H1 (cell line): ENCODE measurements at regions not wholly inside any gene's neighbourhood (a gene's known extent, or its start where the extent isn't known, plus 50 kb on each side); places are given as distances from the start of the nearest gene placed in this dataset.
A peak's percentile ranks its signal among the peaks of the same experiment; 100 is the strongest.

ENCODE experiments used
- CTCF ChIA-PET: fragments of 300-600 bp; sonication (Branson Sonifier 250); formaldehyde crosslinking; loops from one replicate; lab custom pipeline; 2021; ENCODE audit not compliant: partially characterized antibody; lab: Charles Lee
- POLR2A ChIA-PET: fragments of 300-600 bp; sonication (Branson Sonifier 250); formaldehyde crosslinking; loops from one replicate; lab custom pipeline; 2021; ENCODE audit warnings: inconsistent platforms; ENCODE audit not compliant: partially characterized antibody; lab: Charles Lee
- DNase-seq, 2 experiments: peaks; one replicate each; pipeline versions ENCODE4 v3.0.0 to v3.0.0-alpha.2; 2010 to 2022; ENCODE audit warnings: low spot score in 2 of 2, low read depth in 1 of 2, mixed read lengths in 1 of 2
- FAIRE-seq: peaks from 2 replicates; lab custom pipeline; 2011; peaks lifted over from hg19 to GRCh38; lab: Jason Lieb, UNC
- H2AFZ ChIP-seq: 2 replicates; pipeline ENCODE4 v1.8.1; 2012; ENCODE audit warnings: low read length, inconsistent platforms
- H2AK5ac ChIP-seq: 2 replicates; pipeline ENCODE4 v1.6.1; 2013; ENCODE audit warnings: low read depth, low read length
- H2BK120ac ChIP-seq: replicated peaks from 2 replicates; pipeline ENCODE3; 2013; ENCODE audit warnings: low read depth, low read length, inconsistent platforms
- H2BK12ac ChIP-seq: 2 replicates; pipeline ENCODE4 v1.6.1; 2013; ENCODE audit warnings: low read depth, low read length
- H2BK15ac ChIP-seq: 2 replicates; pipeline ENCODE4 v1.6.1; 2013; ENCODE audit warnings: low read length
- H2BK20ac ChIP-seq: 2 replicates; pipeline ENCODE4 v1.6.1; 2013; ENCODE audit warnings: low read length
- H2BK5ac ChIP-seq: 2 replicates; pipeline ENCODE4 v1.6.1; 2013; ENCODE audit warnings: low read depth, low read length
- H3K14ac ChIP-seq: 2 replicates; pipeline ENCODE4 v1.6.1; 2013; ENCODE audit warnings: inconsistent platforms; ENCODE audit not compliant: insufficient read length
- H3K18ac ChIP-seq: 2 replicates; pipeline ENCODE4 v1.6.1; 2013; ENCODE audit warnings: low read length; ENCODE audit errors: extremely low read depth
- H3K23ac ChIP-seq: 2 replicates; pipeline ENCODE4 v1.6.1; 2013; ENCODE audit warnings: inconsistent platforms; ENCODE audit not compliant: insufficient read length
- H3K23me2 ChIP-seq: 2 replicates; pipeline ENCODE4 v1.6.1; 2013; ENCODE audit warnings: low read depth, low read length
- H3K27ac ChIP-seq: 2 replicates; pipeline ENCODE4 v1.6.1; 2011; ENCODE audit warnings: low read depth, low read length, inconsistent platforms
- H3K27me3 ChIP-seq, 4 experiments: replicated peaks in 1 of 4; 1 replicate in 1 of 4; 2 replicates in 3 of 4; pipeline versions ENCODE4 v1.6.1 to v1.8.1; 2011 to 2013; ENCODE audit warnings: low read length in 3 of 4, mild to moderate bottlenecking in 3 of 4, inconsistent platforms in 2 of 4, mixed read lengths in 2 of 4, moderate library complexity in 1 of 4; ENCODE audit not compliant: control insufficient read depth in 3 of 4, insufficient read depth in 3 of 4; ENCODE audit errors: extremely low read depth in 1 of 4
- H3K36me3 ChIP-seq, 4 experiments: 2 replicates each; pipeline versions ENCODE4 v1.6.1 to v1.8.1; 2011 to 2013; ENCODE audit warnings: mild to moderate bottlenecking in 4 of 4, low read length in 3 of 4, moderate library complexity in 2 of 4, control low read depth in 1 of 4, inconsistent platforms in 1 of 4; ENCODE audit not compliant: insufficient read depth in 4 of 4, control insufficient read depth in 2 of 4
- H3K4ac ChIP-seq: replicated peaks from 2 replicates; pipeline ENCODE3; 2013; ENCODE audit warnings: low read length, low read depth, mixed read lengths, inconsistent platforms; ENCODE audit not compliant: insufficient read length
- H3K4me1 ChIP-seq, 4 experiments: replicated peaks in 1 of 4; 1 replicate in 1 of 4; 2 replicates in 3 of 4; pipeline versions ENCODE4 v1.6.1 to v1.8.1; 2011 to 2013; ENCODE audit warnings: low read length in 3 of 4, inconsistent platforms in 2 of 4, mixed read lengths in 1 of 4; ENCODE audit not compliant: insufficient read depth in 4 of 4, control insufficient read depth in 3 of 4
- H3K4me2 ChIP-seq, 2 experiments: 2 replicates each; pipeline versions ENCODE4 v1.6.1 to v1.8.1; 2011 to 2013; ENCODE audit warnings: low read depth in 2 of 2, low read length in 2 of 2, control low read depth in 1 of 2, inconsistent platforms in 1 of 2, mild to moderate bottlenecking in 1 of 2; ENCODE audit not compliant: insufficient read depth in 1 of 2
- H3K4me3 ChIP-seq, 4 experiments: fragments of 200-600, 300-600 bp in 1 of 4; sonication (generic), shearing (Covaris generic), sonication (Bioruptor Twin) in 1 of 4; 2 replicates each; pipeline versions ENCODE4 v1.5.1 to v1.8.1; 2011 to 2016; ENCODE audit warnings: low read length in 4 of 4, low read depth in 3 of 4, control low read depth in 2 of 4, inconsistent platforms in 2 of 4, mild to moderate bottlenecking in 2 of 4, mixed read lengths in 1 of 4, moderate library complexity in 1 of 4; ENCODE audit not compliant: insufficient read depth in 2 of 4; ENCODE audit errors: extremely low read depth in 1 of 4
- H3K56ac ChIP-seq: replicated peaks from 2 replicates; pipeline ENCODE3; 2013; ENCODE audit warnings: low read depth, mild to moderate bottlenecking, mixed read lengths, low read length, inconsistent platforms; ENCODE audit not compliant: insufficient read length
- H3K79me1 ChIP-seq: 2 replicates; pipeline ENCODE4 v1.6.1; 2013; ENCODE audit warnings: low read depth, low read length, control low read depth
- H3K79me2 ChIP-seq, 2 experiments: 2 replicates each; pipeline versions ENCODE4 v1.6.1 to v1.8.1; 2012 to 2013; ENCODE audit warnings: low read length in 2 of 2, mild to moderate bottlenecking in 2 of 2, inconsistent platforms in 1 of 2; ENCODE audit not compliant: insufficient read depth in 2 of 2, control insufficient read depth in 1 of 2
- H3K9ac ChIP-seq, 4 experiments: replicated peaks in 1 of 4; 1 replicate in 1 of 4; 2 replicates in 3 of 4; pipeline versions ENCODE4 v1.6.1 to v1.8.1; 2011 to 2013; ENCODE audit warnings: low read depth in 3 of 4, low read length in 3 of 4, control low read depth in 2 of 4, mild to moderate bottlenecking in 2 of 4, moderate library complexity in 2 of 4, inconsistent platforms in 1 of 4; ENCODE audit errors: extremely low read depth in 1 of 4
- H3K9me3 ChIP-seq, 2 experiments: 2 replicates each; pipeline versions ENCODE4 v1.6.1 to v1.8.1; 2012 to 2013; ENCODE audit warnings: mild to moderate bottlenecking in 2 of 2, moderate library complexity in 2 of 2, control low read depth in 1 of 2, inconsistent platforms in 1 of 2, low read depth in 1 of 2, low read length in 1 of 2, mixed read lengths in 1 of 2; ENCODE audit not compliant: insufficient read depth in 2 of 2
- H4K20me1 ChIP-seq, 2 experiments: replicated peaks in 1 of 2; 2 replicates each; pipeline versions ENCODE3 to v1.8.1; 2011 to 2013; ENCODE audit warnings: inconsistent platforms in 2 of 2, low read length in 2 of 2, mild to moderate bottlenecking in 1 of 2; ENCODE audit not compliant: insufficient read depth in 2 of 2, control insufficient read depth in 1 of 2
- H4K5ac ChIP-seq: 2 replicates; pipeline ENCODE4 v1.6.1; 2013; ENCODE audit warnings: low read length, low read depth, mixed read lengths, inconsistent platforms; ENCODE audit not compliant: insufficient read length
- H4K8ac ChIP-seq: 2 replicates; pipeline ENCODE4 v1.8.0; 2013; ENCODE audit warnings: mild to moderate bottlenecking, moderate library complexity, low read length, inconsistent platforms; ENCODE audit not compliant: insufficient read depth; ENCODE audit errors: extremely low read depth
- H4K91ac ChIP-seq: replicated peaks from 2 replicates; pipeline ENCODE3; 2013; ENCODE audit warnings: low read length, mixed read lengths, inconsistent platforms; ENCODE audit not compliant: insufficient read length
- CHD1 ChIP-seq: IDR thresholded peaks from 2 replicates; pipeline ENCODE4 v1.6.1; 2012; ENCODE audit warnings: low read depth, low read length, improper control_type of control experiment
- CTBP2 ChIP-seq: IDR thresholded peaks from 2 replicates; pipeline ENCODE4 v1.7.0; 2011; ENCODE audit warnings: borderline replicate concordance, mild to moderate bottlenecking, moderate library complexity, mixed read lengths, low read length; ENCODE audit not compliant: insufficient read depth, insufficient read length
- CTCF ChIP-seq, 3 experiments: IDR thresholded peaks; 1 replicate in 2 of 3; 2 replicates in 1 of 3; pipeline versions ENCODE4 v1.5.1 to v1.6.1; 2011; ENCODE audit warnings: low read length in 3 of 3, mild to moderate bottlenecking in 3 of 3, inconsistent platforms in 2 of 3, low read depth in 1 of 3, moderate library complexity in 1 of 3; ENCODE audit not compliant: insufficient read depth in 1 of 3; ENCODE audit errors: control extremely low read depth in 1 of 3
- GTF2F1 ChIP-seq: IDR thresholded peaks from 2 replicates; pipeline ENCODE4 v1.6.1; 2012; ENCODE audit warnings: low read depth, low read length, improper control_type of control experiment, borderline replicate concordance
- MAFK ChIP-seq: IDR thresholded peaks from 2 replicates; pipeline ENCODE4 v1.6.1; 2012; ENCODE audit warnings: low read depth, mild to moderate bottlenecking, improper control_type of control experiment, low read length
- POLR2AphosphoS5 ChIP-seq: IDR thresholded peaks from 2 replicates; pipeline ENCODE4 v1.6.1; 2011; ENCODE audit warnings: low read depth, low read length
- RAD21 ChIP-seq, 2 experiments: IDR thresholded peaks in 1 of 2; conservative IDR thresholded peaks in 1 of 2; 2 replicates each; pipeline ENCODE4 v1.6.1; 2011; ENCODE audit warnings: low read depth in 2 of 2, low read length in 2 of 2, improper control_type of control experiment in 1 of 2, inconsistent platforms in 1 of 2, mild to moderate bottlenecking in 1 of 2, moderate library complexity in 1 of 2
- WGBS, 2 experiments: shearing (Covaris generic) in 1 of 2; methylation state at CpG; one replicate each; pipeline versions ENCODE4 v1.1.6 to v1.1.7; 2013 to 2015; ENCODE audit warnings: low lambda C conversion rate in 2 of 2, mixed read lengths in 2 of 2, inconsistent platforms in 1 of 2, low coverage in 1 of 2, missing lambda C conversion rate in 1 of 2; ENCODE audit not compliant: insufficient replicate concordance in 2 of 2, insufficient coverage in 1 of 2, insufficient read length in 1 of 2; ENCODE audit errors: extremely low coverage in 1 of 2, missing lambda C conversion rate in 1 of 2; 5-methylcytosine and 5-hydroxymethylcytosine counted together
- TF ChIP-seq, protein P1 (sequence below): IDR thresholded peaks from 2 replicates; pipeline ENCODE4 v1.6.1; 2011; ENCODE audit warnings: low read depth, mild to moderate bottlenecking, low read length; ENCODE audit not compliant: insufficient read depth

DNA sequence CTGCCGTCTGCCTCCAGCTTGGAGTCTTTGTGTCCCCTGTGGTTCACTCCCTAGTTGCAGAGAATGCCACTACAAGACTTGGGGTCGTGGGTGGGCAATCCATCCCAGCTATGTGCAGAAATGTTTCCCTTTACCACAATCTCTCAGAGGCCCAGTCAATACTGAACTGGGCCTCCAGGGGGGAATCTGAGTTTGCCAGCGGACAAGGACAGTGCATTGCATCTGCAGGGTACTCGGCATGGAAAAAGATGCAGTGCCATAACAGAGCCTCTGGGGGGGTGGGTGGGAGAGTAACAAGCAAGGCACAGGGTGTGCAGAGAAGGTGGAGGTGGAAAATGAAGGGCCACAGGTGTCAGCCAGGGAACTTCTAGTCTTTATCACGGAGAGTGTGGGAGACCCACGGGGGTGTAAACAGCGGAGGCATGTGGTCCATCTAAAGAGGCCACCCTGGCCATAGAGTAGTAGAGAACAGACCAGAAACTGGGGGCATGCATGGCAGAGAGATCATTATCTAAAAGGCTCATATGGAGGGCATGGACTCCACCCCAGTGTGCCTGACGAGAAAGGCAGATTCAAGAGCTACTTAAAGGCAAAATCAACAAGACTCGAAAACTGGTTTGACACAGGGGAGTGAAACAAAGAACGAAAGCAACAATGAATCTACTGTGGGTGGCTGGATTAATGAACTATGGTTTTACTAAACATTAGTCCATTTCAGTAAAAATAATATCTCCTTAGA, 182.4 kb downstream of the ANXA2 start:
- Histone ChIP-seq H3K4ac (no peak overlapping the region), H3K9ac (no peak overlapping the region), H3K9me3 (no peaks in the 10 kb centered on the region), H3K27ac (no peak overlapping the region), H4K20me1 (no peaks in the 10 kb centered on the region), H3K23me2 (peaks cover 2% of the 10 kb centered on the region; the same call in 1 of the 2 replicates), H2BK5ac (no peak overlapping the region), H3K79me1 (no peaks in the 10 kb centered on the region), H3K36me3 (no peaks in the 10 kb centered on the region), H3K4me1 (no peaks in the 10 kb centered on the region), H4K5ac (no peak overlapping the region), H2AFZ (peak overlapping the region; percentile 31; the same call in 1 of the 2 replicates), H4K8ac (no peak overlapping the region), H3K14ac (no peak overlapping the region), H3K4me3 (no peak overlapping the region), H3K18ac (no peak overlapping the region), H2BK12ac (no peak overlapping the region), H2BK120ac (no peak overlapping the region), H2BK15ac (no peak overlapping the region), H3K27me3 (no peaks in the 10 kb centered on the region), H3K79me2 (no peaks in the 10 kb centered on the region), H2BK20ac (no peak overlapping the region), H4K91ac (no peak overlapping the region), H3K56ac (no peak overlapping the region), H3K4me2 (no peak overlapping the region), H3K23ac (no peak overlapping the region), H2AK5ac (no peak overlapping the region)
- 85% methylated on average over 7 of the region's 10 CpGs; no CpG with 5 or more reads in 1 of the 2 experiments for WGBS, 2 experiments
- FAIRE-seq, result no peak
- ChIA-PET POLR2A (interaction anchor here (0.9 kb wide), 1 partner anchor 8 kb away, joined by 3 read pairs; no protein-coding TSS in a partner anchor), CTCF (interaction anchor here (0.6 to 8.3 kb wide), 17 partner anchors 8 to 404 kb away, joined by 3 to 58 read pairs (median 3); no protein-coding TSS in a partner anchor)
- no peak for DNase-seq
- no peak for TF ChIP-seq CHD1
- no peak for TF ChIP-seq CTBP2
- no peak for TF ChIP-seq MAFK
- TF ChIP-seq RAD21 (IDR thresholded peaks at IDR 0.05 in 1 of 2, conservative IDR thresholded peaks at IDR 0.05 in 1 of 2; ENCODE audit: low read depth in 2 of 2, low read length in 2 of 2), result peak in 1 of 2 experiments; percentile 30; a peak in 3 of 4 replicates
- TF ChIP-seq POLR2AphosphoS5, result no peak
- TF ChIP-seq GTF2F1, result no peak
- TF ChIP-seq, protein P1, sequence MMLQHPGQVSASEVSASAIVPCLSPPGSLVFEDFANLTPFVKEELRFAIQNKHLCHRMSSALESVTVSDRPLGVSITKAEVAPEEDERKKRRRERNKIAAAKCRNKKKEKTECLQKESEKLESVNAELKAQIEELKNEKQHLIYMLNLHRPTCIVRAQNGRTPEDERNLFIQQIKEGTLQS, result no peak
- TF ChIP-seq CTCF (IDR thresholded peaks at IDR 0.05; ENCODE audit: control extremely low read depth in 1 of 3, insufficient read depth in 1 of 3, low read depth in 1 of 3, low read length in 3 of 3), result peak; percentile 29 to 34 (median 33)
